GM12865 (cell line): ENCODE measurements at regions not wholly inside any gene's neighbourhood (a gene's known extent, or its start where the extent isn't known, plus 50 kb on each side); places are given as distances from the start of the nearest gene placed in this dataset.

ENCODE experiments used
- DNase-seq: peaks from one replicate; pipeline ENCODE4 v3.0.0; 2010; ENCODE audit warnings: low read depth
- H3K4me3 ChIP-seq: 2 replicates; pipeline ENCODE4 v1.5.1; 2011; ENCODE audit warnings: mild to moderate bottlenecking, low read depth, low read length, control low read depth
- CTCF ChIP-seq: IDR thresholded peaks from 2 replicates; pipeline ENCODE4 v1.5.1; 2011; ENCODE audit warnings: low read length, control low read depth, low read depth, inconsistent platforms; ENCODE audit not compliant: insufficient read depth; ENCODE audit errors: missing control alignments

DNA sequence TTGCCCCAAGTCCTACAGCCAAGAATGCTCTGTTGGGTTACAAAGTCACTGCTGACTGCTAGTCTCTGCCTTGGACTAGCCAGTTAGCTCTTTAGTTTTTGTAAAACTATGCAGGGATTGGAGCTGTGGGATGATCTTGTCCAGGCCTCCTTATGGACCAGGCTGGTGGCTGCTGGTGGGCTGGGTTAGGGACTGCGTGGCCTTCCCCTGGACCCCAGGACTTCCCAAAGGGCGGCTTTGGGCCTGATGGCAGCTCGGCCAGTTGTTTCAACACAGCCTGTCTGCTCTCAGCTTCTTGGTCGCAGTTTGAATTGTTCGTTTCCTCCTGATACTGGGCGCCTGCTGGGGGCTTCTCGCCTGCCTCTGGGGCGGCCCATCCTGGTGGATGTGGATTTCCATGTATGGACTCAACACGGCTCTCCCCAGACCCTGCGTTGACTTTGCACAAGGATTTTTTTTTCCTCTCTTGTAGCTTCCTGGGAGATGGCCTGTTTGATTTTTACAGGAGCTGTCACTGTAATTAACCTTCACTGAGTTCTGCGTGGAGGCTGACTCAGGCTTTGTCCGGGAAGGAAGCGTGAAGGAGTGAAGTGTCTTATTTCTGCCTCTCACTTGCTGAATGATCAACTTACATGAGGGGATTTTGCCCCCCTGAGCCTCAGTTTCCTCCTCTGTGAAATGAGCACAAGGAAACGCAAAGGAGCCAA is 91.9 kb upstream of the NEURL1B start:
- TF ChIP-seq CTCF: no peak
- no peak overlapping the region for H3K4me3 ChIP-seq
- DNase-seq: no peak

DNA sequence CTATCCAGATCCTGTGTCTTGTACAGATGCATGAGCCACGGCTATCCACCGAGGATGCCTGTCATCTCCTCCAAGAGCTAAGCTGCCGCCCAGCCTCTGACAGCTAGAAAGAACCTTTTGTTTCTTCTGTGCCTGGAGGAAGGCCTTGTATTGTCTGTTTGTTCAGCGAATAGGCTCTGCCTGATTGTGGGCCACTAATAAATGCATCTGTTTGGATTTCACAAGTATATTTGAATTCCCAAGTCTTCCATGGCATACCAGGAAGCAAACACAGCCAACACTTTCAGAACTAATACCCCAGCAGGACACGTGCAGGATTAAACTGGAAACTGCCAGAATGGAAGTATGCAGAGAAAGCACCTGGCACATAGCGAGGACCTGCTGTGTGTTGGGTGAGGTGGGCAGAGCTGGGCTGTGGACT is 92.7 kb upstream of the NEURL1B start:
- no peak for TF ChIP-seq CTCF
- DNase-seq: no peak
- no peak overlapping the region for H3K4me3 ChIP-seq

- no peak for TF ChIP-seq CTCF
- no peak for DNase-seq
- H3K4me3 ChIP-seq: no peak overlapping the region
Measured at GRCh38 chr5:172546196-172546595, 91.9 kb upstream of the SH3PXD2B start.

- DNase-seq: no peak
- no peak for TF ChIP-seq CTCF
- no peak overlapping the region for H3K4me3 ChIP-seq
Measured at GRCh38 chr5:172545291-172545801, 91.0 kb upstream of the SH3PXD2B start.

GRCh38 chr5:172544371-172545095 is 90.2 kb upstream of the SH3PXD2B start:
- no peak overlapping the region for H3K4me3 ChIP-seq
- no peak for DNase-seq
- TF ChIP-seq CTCF: no peak

- TF ChIP-seq CTCF: no peak
- no peak overlapping the region for H3K4me3 ChIP-seq
- no peak for DNase-seq
Measured at GRCh38 chr5:172543484-172544298, 89.4 kb upstream of the SH3PXD2B start.
